ENCODE measurements at regions not wholly inside any gene's neighbourhood (a gene's known extent, or its start where the extent isn't known, plus 50 kb on each side); places are given as distances from the start of the nearest gene placed in this dataset.

DNA sequence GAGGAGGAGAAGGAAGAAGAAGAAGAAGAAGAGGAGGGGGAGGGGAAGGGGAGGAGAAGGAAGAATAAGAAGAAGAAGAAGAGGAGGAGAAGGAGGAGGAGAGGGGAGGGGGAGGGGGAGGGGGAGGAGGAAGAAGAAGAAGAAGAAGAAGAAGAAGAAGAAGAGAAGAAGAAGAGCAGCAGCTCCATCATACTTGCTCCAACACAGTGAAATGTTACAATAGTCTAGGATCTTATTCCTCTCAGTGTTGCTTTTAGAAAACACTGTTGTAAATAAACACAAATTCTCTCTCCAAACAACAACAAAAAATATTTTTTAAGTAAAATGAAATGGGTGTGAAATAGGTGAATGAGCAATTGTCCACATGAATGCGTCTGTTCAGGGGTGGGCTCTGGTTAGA is 126.6 kb upstream of the KCNJ16 start:
- H3K27me3 ChIP-seq (ENCODE audit: control insufficient read depth, insufficient read depth, low read length): no peaks in the 10 kb centered on the region
- no peaks in the 10 kb centered on the region for H3K4me1 ChIP-seq
- H3K4me3 ChIP-seq (ENCODE audit: low read depth, low read length): no peak overlapping the region
- TF ChIP-seq, protein P1, sequence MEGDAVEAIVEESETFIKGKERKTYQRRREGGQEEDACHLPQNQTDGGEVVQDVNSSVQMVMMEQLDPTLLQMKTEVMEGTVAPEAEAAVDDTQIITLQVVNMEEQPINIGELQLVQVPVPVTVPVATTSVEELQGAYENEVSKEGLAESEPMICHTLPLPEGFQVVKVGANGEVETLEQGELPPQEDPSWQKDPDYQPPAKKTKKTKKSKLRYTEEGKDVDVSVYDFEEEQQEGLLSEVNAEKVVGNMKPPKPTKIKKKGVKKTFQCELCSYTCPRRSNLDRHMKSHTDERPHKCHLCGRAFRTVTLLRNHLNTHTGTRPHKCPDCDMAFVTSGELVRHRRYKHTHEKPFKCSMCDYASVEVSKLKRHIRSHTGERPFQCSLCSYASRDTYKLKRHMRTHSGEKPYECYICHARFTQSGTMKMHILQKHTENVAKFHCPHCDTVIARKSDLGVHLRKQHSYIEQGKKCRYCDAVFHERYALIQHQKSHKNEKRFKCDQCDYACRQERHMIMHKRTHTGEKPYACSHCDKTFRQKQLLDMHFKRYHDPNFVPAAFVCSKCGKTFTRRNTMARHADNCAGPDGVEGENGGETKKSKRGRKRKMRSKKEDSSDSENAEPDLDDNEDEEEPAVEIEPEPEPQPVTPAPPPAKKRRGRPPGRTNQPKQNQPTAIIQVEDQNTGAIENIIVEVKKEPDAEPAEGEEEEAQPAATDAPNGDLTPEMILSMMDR (IDR thresholded peaks at IDR 0.05): no peak
- no peak overlapping the region for H3K4me2 ChIP-seq (ENCODE audit: low read length)
- H2AFZ ChIP-seq: no peak overlapping the region
- no peaks in the 10 kb centered on the region for H3K9me3 ChIP-seq (ENCODE audit: control insufficient read depth, low read length)
- H3K9ac ChIP-seq: no peak overlapping the region
- H3K79me2 ChIP-seq: no peaks in the 10 kb centered on the region
- H3K27ac ChIP-seq: no peak overlapping the region
- H3K36me3 ChIP-seq (ENCODE audit: control insufficient read depth, insufficient read depth, low read length): no peaks in the 10 kb centered on the region

DNA sequence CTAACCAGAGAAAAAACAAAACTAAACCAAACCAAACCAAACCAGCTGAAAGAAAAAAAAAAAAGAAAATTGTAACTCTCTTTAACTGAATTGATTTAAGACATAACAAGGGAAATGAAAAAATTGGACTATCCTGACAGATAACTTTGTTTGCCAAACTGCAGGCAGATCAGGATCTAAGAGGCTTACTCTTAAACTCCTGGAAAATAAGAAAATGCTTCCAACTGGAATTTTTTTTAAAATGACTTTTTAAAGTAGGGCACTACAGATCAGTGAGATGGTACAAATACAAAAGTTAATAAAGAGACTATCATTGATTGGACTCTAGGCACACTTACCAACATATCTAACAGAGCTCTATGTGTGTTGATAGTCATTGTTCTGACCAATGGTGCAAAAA is 125.5 kb upstream of the KCNJ16 start:
- Histone ChIP-seq H3K4me2 (ENCODE audit: low read length) (no peak overlapping the region), H3K27ac (no peak overlapping the region), H3K27me3 (ENCODE audit: control insufficient read depth, insufficient read depth, low read length) (no peaks in the 10 kb centered on the region), H3K79me2 (no peaks in the 10 kb centered on the region), H3K4me3 (ENCODE audit: low read depth, low read length) (no peak overlapping the region), H3K9ac (no peak overlapping the region), H3K4me1 (no peaks in the 10 kb centered on the region), H2AFZ (no peak overlapping the region), H3K9me3 (ENCODE audit: control insufficient read depth, low read length) (no peaks in the 10 kb centered on the region), H3K36me3 (ENCODE audit: control insufficient read depth, insufficient read depth, low read length) (no peaks in the 10 kb centered on the region)
- TF ChIP-seq, protein P1 (IDR thresholded peaks at IDR 0.05): no peak

DNA sequence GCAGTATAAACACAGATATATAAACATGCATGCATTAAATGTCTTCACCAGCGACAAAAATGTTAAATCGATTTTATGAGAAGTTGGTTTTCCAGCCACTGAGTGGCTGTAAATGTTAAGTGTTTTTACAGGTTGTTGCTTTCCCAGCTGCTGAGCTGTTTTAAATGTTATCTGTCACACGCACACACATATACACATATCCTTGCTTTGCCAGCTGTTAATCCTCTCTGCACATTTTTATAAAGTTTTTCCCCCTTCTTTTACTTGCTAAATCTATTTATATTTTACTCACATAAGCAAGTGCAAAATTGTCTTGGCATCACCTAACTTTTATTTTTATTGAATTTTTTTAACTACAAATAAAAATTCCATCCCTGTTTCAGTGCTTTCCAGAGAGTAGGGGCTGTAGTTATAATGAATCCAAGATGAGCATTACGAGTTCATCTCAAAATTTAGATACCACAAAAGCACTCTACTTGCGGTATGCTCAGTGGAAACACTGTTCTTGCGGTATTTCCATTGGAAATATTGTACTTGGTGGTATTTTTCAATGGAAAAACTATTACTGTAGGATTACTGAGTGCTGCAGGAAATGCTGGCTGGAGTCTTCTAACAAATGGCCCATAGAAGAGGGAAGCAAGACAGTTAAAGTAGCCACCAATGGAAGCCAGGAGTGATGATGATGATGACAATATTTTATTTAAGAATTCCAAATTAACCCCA is 124.9 kb upstream of the KCNJ16 start:
- Histone ChIP-seq H2AFZ (no peak overlapping the region), H3K36me3 (ENCODE audit: control insufficient read depth, insufficient read depth, low read length) (no peaks in the 10 kb centered on the region), H3K4me3 (ENCODE audit: low read depth, low read length) (no peak overlapping the region), H3K9me3 (ENCODE audit: control insufficient read depth, low read length) (no peaks in the 10 kb centered on the region), H3K27me3 (ENCODE audit: control insufficient read depth, insufficient read depth, low read length) (no peaks in the 10 kb centered on the region), H3K9ac (no peak overlapping the region), H3K4me1 (no peaks in the 10 kb centered on the region), H3K4me2 (ENCODE audit: low read length) (no peak overlapping the region), H3K79me2 (no peaks in the 10 kb centered on the region), H3K27ac (no peak overlapping the region)
- TF ChIP-seq, protein P1 (IDR thresholded peaks at IDR 0.05): no peak

DNA sequence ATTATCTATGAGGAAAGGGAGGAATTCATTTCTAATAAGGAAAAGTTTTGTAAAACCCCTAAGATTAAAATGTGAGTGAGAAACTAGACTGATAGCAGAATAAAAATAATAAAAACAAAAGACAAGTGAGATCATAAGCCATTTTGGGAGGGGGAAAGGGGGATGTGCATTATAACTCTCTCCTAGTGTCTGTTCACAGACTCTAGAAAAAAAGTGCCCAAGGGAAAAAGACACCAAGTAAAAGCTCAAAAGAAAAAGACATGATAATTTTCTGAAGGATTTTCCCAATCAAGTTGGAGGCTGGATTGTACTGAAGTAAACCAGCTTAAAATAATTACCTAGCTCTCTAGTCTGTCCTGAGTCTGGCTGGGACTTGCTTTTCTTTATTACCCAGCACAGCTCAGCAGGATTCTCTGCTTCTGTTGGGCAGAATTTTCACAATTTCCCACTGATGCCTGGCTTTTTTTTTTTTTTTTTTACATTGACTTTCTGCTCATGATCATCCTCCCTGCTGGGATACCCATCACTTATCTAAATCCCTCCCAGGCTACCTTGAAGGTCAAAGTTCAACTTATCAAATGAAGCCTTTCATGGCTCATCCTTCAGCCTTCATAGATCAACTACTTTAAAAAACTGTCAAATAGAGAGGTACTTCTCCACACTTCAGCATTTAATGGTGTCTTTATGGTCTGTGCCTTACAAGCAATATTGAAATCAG is 124.2 kb upstream of the KCNJ16 start:
- no peaks in the 10 kb centered on the region for H3K36me3 ChIP-seq (ENCODE audit: control insufficient read depth, insufficient read depth, low read length)
- no peak overlapping the region for H3K4me2 ChIP-seq (ENCODE audit: low read length)
- TF ChIP-seq, protein P1 (IDR thresholded peaks at IDR 0.05): no peak
- no peaks in the 10 kb centered on the region for H3K9me3 ChIP-seq (ENCODE audit: control insufficient read depth, low read length)
- H3K9ac ChIP-seq: no peak overlapping the region
- no peak overlapping the region for H3K27ac ChIP-seq
- no peaks in the 10 kb centered on the region for H3K4me1 ChIP-seq
- no peak overlapping the region for H2AFZ ChIP-seq
- no peaks in the 10 kb centered on the region for H3K27me3 ChIP-seq (ENCODE audit: control insufficient read depth, insufficient read depth, low read length)
- H3K79me2 ChIP-seq: no peaks in the 10 kb centered on the region
- no peak overlapping the region for H3K4me3 ChIP-seq (ENCODE audit: low read depth, low read length)
